ENCODE measurements at regions not wholly inside any gene's neighbourhood (a gene's known extent, or its start where the extent isn't known, plus 50 kb on each side); places are given as distances from the start of the nearest gene placed in this dataset.

DNA sequence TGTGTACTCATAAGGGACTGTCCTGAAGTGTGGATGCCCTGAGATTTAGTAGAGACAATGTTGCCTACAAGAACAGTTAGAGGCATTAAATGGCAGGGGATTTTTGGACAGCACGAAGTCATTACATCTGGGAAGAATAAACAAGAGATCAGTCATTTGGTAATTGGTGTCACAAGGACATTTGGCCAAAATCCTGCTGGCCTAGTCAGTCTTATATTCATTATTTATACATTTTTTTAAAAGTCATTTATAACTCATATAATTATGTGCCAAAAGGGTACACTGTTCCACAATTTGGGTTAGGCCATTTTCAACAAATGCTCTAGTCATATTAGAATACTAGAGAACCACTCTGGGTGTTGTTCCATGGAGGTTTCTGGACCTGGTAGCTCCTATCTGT, 104.7 kb downstream of the LRATD1 start:
- TF ChIP-seq, protein P1, sequence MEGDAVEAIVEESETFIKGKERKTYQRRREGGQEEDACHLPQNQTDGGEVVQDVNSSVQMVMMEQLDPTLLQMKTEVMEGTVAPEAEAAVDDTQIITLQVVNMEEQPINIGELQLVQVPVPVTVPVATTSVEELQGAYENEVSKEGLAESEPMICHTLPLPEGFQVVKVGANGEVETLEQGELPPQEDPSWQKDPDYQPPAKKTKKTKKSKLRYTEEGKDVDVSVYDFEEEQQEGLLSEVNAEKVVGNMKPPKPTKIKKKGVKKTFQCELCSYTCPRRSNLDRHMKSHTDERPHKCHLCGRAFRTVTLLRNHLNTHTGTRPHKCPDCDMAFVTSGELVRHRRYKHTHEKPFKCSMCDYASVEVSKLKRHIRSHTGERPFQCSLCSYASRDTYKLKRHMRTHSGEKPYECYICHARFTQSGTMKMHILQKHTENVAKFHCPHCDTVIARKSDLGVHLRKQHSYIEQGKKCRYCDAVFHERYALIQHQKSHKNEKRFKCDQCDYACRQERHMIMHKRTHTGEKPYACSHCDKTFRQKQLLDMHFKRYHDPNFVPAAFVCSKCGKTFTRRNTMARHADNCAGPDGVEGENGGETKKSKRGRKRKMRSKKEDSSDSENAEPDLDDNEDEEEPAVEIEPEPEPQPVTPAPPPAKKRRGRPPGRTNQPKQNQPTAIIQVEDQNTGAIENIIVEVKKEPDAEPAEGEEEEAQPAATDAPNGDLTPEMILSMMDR (IDR thresholded peaks at IDR 0.05 in 4 of 5, conservative IDR thresholded peaks at IDR 0.05 in 1 of 5) = no peak
- TF ChIP-seq POLR2A (IDR thresholded peaks at IDR 0.05) = no peak

Measured in gastrocnemius medialis (tissue), 4 donors.